ENCODE measurements at regions not wholly inside any gene's neighbourhood (a gene's known extent, or its start where the extent isn't known, plus 50 kb on each side); places are given as distances from the start of the nearest gene placed in this dataset.

GRCh38 chr12:46107591-46107990 lies 117.2 kb upstream of the SCAF11 start:
- H3K79me2 ChIP-seq (ENCODE audit: control insufficient read depth, insufficient read depth, low read length): no peaks in the 10 kb centered on the region
- H3K27ac ChIP-seq (ENCODE audit: insufficient read depth, low read depth, low read length): no peak overlapping the region
- TF ChIP-seq POLR2AphosphoS5 (IDR thresholded peaks at IDR 0.05; ENCODE audit: insufficient read depth, low read depth, low read length) (no peak), GATA2 (IDR thresholded peaks at IDR 0.05; ENCODE audit: insufficient read depth, insufficient read length, low read depth, low read length) (no peak)
- TF ChIP-seq, protein P1, sequence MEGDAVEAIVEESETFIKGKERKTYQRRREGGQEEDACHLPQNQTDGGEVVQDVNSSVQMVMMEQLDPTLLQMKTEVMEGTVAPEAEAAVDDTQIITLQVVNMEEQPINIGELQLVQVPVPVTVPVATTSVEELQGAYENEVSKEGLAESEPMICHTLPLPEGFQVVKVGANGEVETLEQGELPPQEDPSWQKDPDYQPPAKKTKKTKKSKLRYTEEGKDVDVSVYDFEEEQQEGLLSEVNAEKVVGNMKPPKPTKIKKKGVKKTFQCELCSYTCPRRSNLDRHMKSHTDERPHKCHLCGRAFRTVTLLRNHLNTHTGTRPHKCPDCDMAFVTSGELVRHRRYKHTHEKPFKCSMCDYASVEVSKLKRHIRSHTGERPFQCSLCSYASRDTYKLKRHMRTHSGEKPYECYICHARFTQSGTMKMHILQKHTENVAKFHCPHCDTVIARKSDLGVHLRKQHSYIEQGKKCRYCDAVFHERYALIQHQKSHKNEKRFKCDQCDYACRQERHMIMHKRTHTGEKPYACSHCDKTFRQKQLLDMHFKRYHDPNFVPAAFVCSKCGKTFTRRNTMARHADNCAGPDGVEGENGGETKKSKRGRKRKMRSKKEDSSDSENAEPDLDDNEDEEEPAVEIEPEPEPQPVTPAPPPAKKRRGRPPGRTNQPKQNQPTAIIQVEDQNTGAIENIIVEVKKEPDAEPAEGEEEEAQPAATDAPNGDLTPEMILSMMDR (IDR thresholded peaks at IDR 0.05; ENCODE audit: extremely low read depth in 1 of 2, insufficient read depth in 1 of 2, low read depth in 1 of 2, low read length in 2 of 2): no peak
- H3K9ac ChIP-seq (replicated peaks; ENCODE audit: extremely low read depth, insufficient read depth, low read length): no peak overlapping the region
- BruUV-seq (replicated peaks): no TSS peak
- CTCF ChIA-PET: no interaction called here
- no peaks in the 10 kb centered on the region for H3K4me1 ChIP-seq (ENCODE audit: control insufficient read depth, extremely low read depth, insufficient read depth, low read length)
- no peaks in the 10 kb centered on the region for H3K9me3 ChIP-seq (replicated peaks; ENCODE audit: control insufficient read depth, insufficient read depth, low read length)
- dilution Hi-C loops (cut with MboI; ENCODE audit: extremely low pct_ligation_motif_present, low sequenced_read_pairs) (no loop called here), intact Hi-C loops (cut with micrococcal nuclease) (no loop called here)
- H3K27me3 ChIP-seq (ENCODE audit: control insufficient read depth in 2 of 2, insufficient read depth in 2 of 2, low read length in 2 of 2): peaks cover 0 to 4% of the 10 kb centered on the region in 2 experiments
- DNase-seq (ENCODE audit: low read depth, low spot score) (no peak), FAIRE-seq (no peak)
- H3K9me1 ChIP-seq (replicated peaks; ENCODE audit: control insufficient read depth, extremely low read depth, insufficient read depth, low read length): no peaks in the 10 kb centered on the region
- H3K4me3 ChIP-seq (replicated peaks in 1 of 3; ENCODE audit: insufficient read depth in 1 of 3, low read depth in 1 of 3, low read length in 3 of 3): no peak overlapping the region
- no peak overlapping the region for H3K4me2 ChIP-seq (ENCODE audit: insufficient read depth, low read length)
- no peak overlapping the region for H2AFZ ChIP-seq (ENCODE audit: low read depth, low read length)
- POLR2A ChIA-PET: no interaction called here
- no peaks in the 10 kb centered on the region for H3K36me3 ChIP-seq (ENCODE audit: control insufficient read depth in 2 of 2, extremely low read depth in 1 of 2, insufficient read depth in 2 of 2, low read length in 2 of 2)
- H4K20me1 ChIP-seq (replicated peaks; ENCODE audit: control insufficient read depth, extremely low read depth, insufficient read depth, low read length): no peaks in the 10 kb centered on the region

GRCh38 chr12:46105735-46106134 lies 115.4 kb upstream of the SCAF11 start:
- FAIRE-seq: no peak
- Histone ChIP-seq H3K27me3 (ENCODE audit: control insufficient read depth in 2 of 2, insufficient read depth in 2 of 2, low read length in 2 of 2) (peaks cover 0 to 1% of the 10 kb centered on the region in 2 experiments), H3K36me3 (ENCODE audit: control insufficient read depth in 2 of 2, extremely low read depth in 1 of 2, insufficient read depth in 2 of 2, low read length in 2 of 2) (no peaks in the 10 kb centered on the region), H3K9me3 (replicated peaks; ENCODE audit: control insufficient read depth, insufficient read depth, low read length) (no peaks in the 10 kb centered on the region), H3K9me1 (replicated peaks; ENCODE audit: control insufficient read depth, extremely low read depth, insufficient read depth, low read length) (no peaks in the 10 kb centered on the region), H4K20me1 (replicated peaks; ENCODE audit: control insufficient read depth, extremely low read depth, insufficient read depth, low read length) (no peaks in the 10 kb centered on the region), H3K4me2 (ENCODE audit: insufficient read depth, low read length) (no peak overlapping the region), H3K9ac (replicated peaks; ENCODE audit: extremely low read depth, insufficient read depth, low read length) (no peak overlapping the region), H2AFZ (ENCODE audit: low read depth, low read length) (no peak overlapping the region), H3K4me1 (ENCODE audit: control insufficient read depth, extremely low read depth, insufficient read depth, low read length) (no peaks in the 10 kb centered on the region), H3K27ac (ENCODE audit: insufficient read depth, low read depth, low read length) (no peak overlapping the region), H3K79me2 (ENCODE audit: control insufficient read depth, insufficient read depth, low read length) (no peaks in the 10 kb centered on the region), H3K4me3 (replicated peaks in 1 of 3; ENCODE audit: insufficient read depth in 1 of 3, low read depth in 1 of 3, low read length in 3 of 3) (no peak overlapping the region)
- dilution Hi-C loops (cut with MboI; ENCODE audit: extremely low pct_ligation_motif_present, low sequenced_read_pairs): no loop called here
- BruUV-seq (replicated peaks): no TSS peak
- ChIA-PET POLR2A (no interaction called here), CTCF (no interaction called here)
- TF ChIP-seq FOS (IDR thresholded peaks at IDR 0.05; ENCODE audit: borderline replicate concordance, insufficient read depth, low read length): no peak
- no peak for TF ChIP-seq POLR2AphosphoS5 (IDR thresholded peaks at IDR 0.05; ENCODE audit: insufficient read depth, low read depth, low read length)
- intact Hi-C loops (cut with micrococcal nuclease): no loop called here
- no peak for DNase-seq (ENCODE audit: low read depth, low spot score)

Measured in endothelial cell of umbilical vein (primary cell).